ENCODE measurements at regions not wholly inside any gene's neighbourhood (a gene's known extent, or its start where the extent isn't known, plus 50 kb on each side); places are given as distances from the start of the nearest gene placed in this dataset.

DNA sequence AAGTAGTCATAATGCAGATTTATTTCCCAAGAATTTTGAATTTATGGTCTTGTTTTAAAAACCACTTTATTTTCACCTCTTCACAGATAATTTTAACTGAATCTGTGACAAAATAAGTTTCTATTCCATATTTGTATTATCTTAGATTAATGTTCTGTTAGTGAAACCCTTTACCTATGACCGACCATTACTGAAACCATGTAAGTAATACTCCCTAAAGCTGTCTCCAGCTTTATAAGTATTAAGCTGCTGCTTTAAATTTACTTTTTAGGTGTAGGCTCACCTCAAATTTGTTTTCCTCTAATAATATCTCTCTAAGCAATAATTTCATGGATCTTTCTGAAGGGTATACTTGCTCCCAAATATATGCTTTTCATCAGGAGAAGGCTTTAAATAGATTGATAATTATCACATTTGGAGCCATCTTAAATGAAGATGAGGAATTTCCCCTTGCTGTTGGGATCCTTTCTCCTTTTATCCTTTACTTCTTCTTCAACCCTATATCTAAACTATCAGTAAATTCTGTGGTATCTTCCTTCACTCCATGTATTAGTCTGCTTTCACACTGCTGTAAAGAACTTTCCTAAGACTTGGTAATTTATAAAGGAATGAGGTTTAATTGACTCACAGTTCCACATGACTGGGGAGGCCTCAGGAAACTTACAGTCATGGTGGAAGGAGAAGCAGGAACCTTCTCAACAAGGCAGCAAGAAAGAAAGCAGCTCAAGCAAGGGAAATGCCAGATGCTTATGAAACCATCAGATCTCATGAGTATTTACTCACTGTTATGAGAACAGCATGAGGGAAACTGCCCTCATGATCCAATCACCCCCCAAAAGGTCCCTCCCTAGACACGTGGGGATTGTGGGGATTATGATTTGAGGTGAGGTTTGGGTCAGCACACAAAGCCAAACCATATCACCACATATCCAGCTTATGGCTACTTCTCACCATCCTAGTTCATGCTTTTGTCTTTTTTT lies 92.3 kb upstream of the P2RY1 start (continued):
- TF ChIP-seq, protein P1, sequence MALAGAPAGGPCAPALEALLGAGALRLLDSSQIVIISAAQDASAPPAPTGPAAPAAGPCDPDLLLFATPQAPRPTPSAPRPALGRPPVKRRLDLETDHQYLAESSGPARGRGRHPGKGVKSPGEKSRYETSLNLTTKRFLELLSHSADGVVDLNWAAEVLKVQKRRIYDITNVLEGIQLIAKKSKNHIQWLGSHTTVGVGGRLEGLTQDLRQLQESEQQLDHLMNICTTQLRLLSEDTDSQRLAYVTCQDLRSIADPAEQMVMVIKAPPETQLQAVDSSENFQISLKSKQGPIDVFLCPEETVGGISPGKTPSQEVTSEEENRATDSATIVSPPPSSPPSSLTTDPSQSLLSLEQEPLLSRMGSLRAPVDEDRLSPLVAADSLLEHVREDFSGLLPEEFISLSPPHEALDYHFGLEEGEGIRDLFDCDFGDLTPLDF (CRISPR knock-in tag; IDR thresholded peaks at IDR 0.05), result no peak
- no peak for TF ChIP-seq MCM3 (IDR thresholded peaks at IDR 0.05)

DNA sequence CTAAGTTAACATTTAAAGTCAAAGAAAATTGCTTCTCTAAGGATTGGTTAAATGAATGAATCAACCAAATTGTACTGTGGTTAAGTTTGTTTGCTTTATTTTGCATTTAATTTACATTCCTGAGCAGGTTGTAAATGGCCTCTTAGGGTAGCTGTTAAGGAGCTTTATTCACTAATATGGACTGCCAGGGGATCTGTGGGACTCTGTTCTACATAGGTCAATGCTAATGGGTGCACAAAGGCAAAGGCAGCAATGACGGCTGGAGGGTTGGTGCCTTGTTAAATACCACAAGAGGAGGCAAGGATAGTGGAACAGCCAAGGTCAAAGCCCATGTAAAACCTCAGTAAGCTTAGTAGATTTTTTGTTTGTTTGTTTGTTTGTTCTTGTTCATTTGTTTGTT lies 89.3 kb upstream of the P2RY1 start:
- Histone ChIP-seq H3K4me1 (replicated peaks in 1 of 2; ENCODE audit: control insufficient read depth in 2 of 2, insufficient read depth in 2 of 2, low read length in 2 of 2) (no peaks in the 10 kb centered on the region), H3K9me3 (replicated peaks; ENCODE audit: control insufficient read depth, insufficient read depth, low read depth, low read length) (no peaks in the 10 kb centered on the region; the same call in 1 of the 2 replicates), H3K4me3 (no peak overlapping the region), H4K20me1 (replicated peaks; ENCODE audit: control insufficient read depth, insufficient read depth, low read length) (no peaks in the 10 kb centered on the region), H3K4me2 (ENCODE audit: insufficient read depth, low read length) (no peak overlapping the region), H3K9me1 (ENCODE audit: control insufficient read depth, insufficient read depth, low read length) (no peaks in the 10 kb centered on the region), H3K79me2 (ENCODE audit: control insufficient read depth, insufficient read depth, low read length) (no peaks in the 10 kb centered on the region), H3K27ac (ENCODE audit: extremely low read depth, low read depth, low read length) (no peak overlapping the region), H2AFZ (ENCODE audit: low read depth, low read length) (no peak overlapping the region), H3K36me3 (ENCODE audit: control insufficient read depth, insufficient read depth, low read length) (no peaks in the 10 kb centered on the region), H3K9ac (ENCODE audit: insufficient read depth in 1 of 2, low read depth in 2 of 2, low read length in 2 of 2) (no peak overlapping the region), H3K27me3 (ENCODE audit: control insufficient read depth in 2 of 2, insufficient read depth in 2 of 2, low read length in 2 of 2) (no peaks in the 10 kb centered on the region)
- TF ChIP-seq POLR2AphosphoS2 (IDR thresholded peaks at IDR 0.05; ENCODE audit: low read length) (no peak), CEBPG (CRISPR knock-in tag; IDR thresholded peaks at IDR 0.05) (no peak), CEBPG (tag; conservative IDR thresholded peaks at IDR 0.05 in 1 of 2, IDR thresholded peaks at IDR 0.05 in 1 of 2) (no peak), ZNF324 (CRISPR knock-in tag; IDR thresholded peaks at IDR 0.05) (no peak), CREB1 (IDR thresholded peaks at IDR 0.05) (no peak), CREB1 (CRISPR knock-in tag; IDR thresholded peaks at IDR 0.05) (no peak), ZNF175 (CRISPR knock-in tag; IDR thresholded peaks at IDR 0.05; ENCODE audit: low read depth) (no peak), DIDO1 (tag; IDR thresholded peaks at IDR 0.05; ENCODE audit: low read depth) (no peak), NR2F6 (CRISPR knock-in tag; IDR thresholded peaks at IDR 0.05) (no peak), ZC3H8 (IDR thresholded peaks at IDR 0.05) (no peak)
- TF ChIP-seq, protein P2, sequence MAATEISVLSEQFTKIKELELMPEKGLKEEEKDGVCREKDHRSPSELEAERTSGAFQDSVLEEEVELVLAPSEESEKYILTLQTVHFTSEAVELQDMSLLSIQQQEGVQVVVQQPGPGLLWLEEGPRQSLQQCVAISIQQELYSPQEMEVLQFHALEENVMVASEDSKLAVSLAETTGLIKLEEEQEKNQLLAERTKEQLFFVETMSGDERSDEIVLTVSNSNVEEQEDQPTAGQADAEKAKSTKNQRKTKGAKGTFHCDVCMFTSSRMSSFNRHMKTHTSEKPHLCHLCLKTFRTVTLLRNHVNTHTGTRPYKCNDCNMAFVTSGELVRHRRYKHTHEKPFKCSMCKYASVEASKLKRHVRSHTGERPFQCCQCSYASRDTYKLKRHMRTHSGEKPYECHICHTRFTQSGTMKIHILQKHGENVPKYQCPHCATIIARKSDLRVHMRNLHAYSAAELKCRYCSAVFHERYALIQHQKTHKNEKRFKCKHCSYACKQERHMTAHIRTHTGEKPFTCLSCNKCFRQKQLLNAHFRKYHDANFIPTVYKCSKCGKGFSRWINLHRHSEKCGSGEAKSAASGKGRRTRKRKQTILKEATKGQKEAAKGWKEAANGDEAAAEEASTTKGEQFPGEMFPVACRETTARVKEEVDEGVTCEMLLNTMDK (IDR thresholded peaks at IDR 0.05; ENCODE audit: borderline replicate concordance, insufficient read depth, low read depth, low read length, poor library complexity, severe bottlenecking), result no peak
- WGBS (ENCODE audit: insufficient coverage, low coverage, missing lambda C conversion rate), result 23% methylated on average over 1 of the region's 1 CpG
- intact Hi-C loops (cut with micrococcal nuclease) (no loop called here), in situ Hi-C loops (cut with MboI) (no loop called here)
- ChIA-PET CTCF (ENCODE audit: low intra/inter-chr PET ratio) (no interaction called here), POLR2A (interaction anchor here (1.1 kb wide), 1 partner anchor 10 kb away, joined by 3 read pairs; no protein-coding TSS in a partner anchor)
- DNase-seq (ENCODE audit: extremely low read depth in 1 of 4, low spot score in 3 of 4), result no peak
- no peak for ATAC-seq
- no peak for FAIRE-seq
- no TSS peak for BruUV-seq (replicated peaks)

Measured in K562 (cell line).